B cell (primary cell): ENCODE measurements at regions not wholly inside any gene's neighbourhood (a gene's known extent, or its start where the extent isn't known, plus 50 kb on each side); places are given as distances from the start of the nearest gene placed in this dataset.

Experiments
- ATAC-seq: fragments of 200-7000 bp; cut with Tn5 transposase; one replicate; pipeline ENCODE4 v1.10.0; 2021; ENCODE audit warnings: low read depth, mild to moderate bottlenecking, moderate number of reproducible peaks, moderate library complexity
- CTCF ChIA-PET: fragments of 350-600 bp; sonication (Branson Sonifier 250); formaldehyde crosslinking; loops from one replicate; lab custom pipeline; 2021; ENCODE audit warnings: antibody characterized with exemption, inconsistent platforms; lab: Charles Lee
- POLR2A ChIA-PET: fragments of 350-600 bp; sonication (Branson Sonifier 250); formaldehyde crosslinking; loops from one replicate; lab custom pipeline; 2021; ENCODE audit warnings: antibody characterized with exemption; lab: Charles Lee
- DNase-seq: peaks from one replicate; pipeline ENCODE4 v3.0.0; 2013
- H2AFZ ChIP-seq: 2 replicates; pipeline ENCODE4 v1.6.1; 2012; ENCODE audit warnings: mild to moderate bottlenecking, low read depth, low read length; ENCODE audit not compliant: insufficient read depth, poor library complexity, severe bottlenecking
- H3K27ac ChIP-seq, 2 donors: 1 replicate in 1 of 2; 2 replicates in 1 of 2; pipeline ENCODE4 v1.5.1; 2012 to 2013; ENCODE audit warnings: low read length in 2 of 2, mild to moderate bottlenecking in 2 of 2, moderate library complexity in 1 of 2
- H3K27me3 ChIP-seq, 4 experiments: fragments of 200-600 bp in 1 of 4; sonication (generic) in 1 of 4; replicated peaks in 1 of 4; 1 replicate in 2 of 4; 2 replicates in 2 of 4; pipeline versions ENCODE4 v1.6.1 to v1.7.0; 2013 to 2016; ENCODE audit warnings: low read length in 3 of 4, mild to moderate bottlenecking in 2 of 4, mixed read lengths in 1 of 4, moderate library complexity in 1 of 4; ENCODE audit not compliant: insufficient read depth in 4 of 4, control insufficient read depth in 3 of 4; ENCODE audit errors: control extremely low read depth in 1 of 4
- H3K36me3 ChIP-seq, 2 experiments: replicated peaks in 1 of 2; 1 replicate in 1 of 2; 2 replicates in 1 of 2; pipeline versions ENCODE4 v1.6.1 to v1.7.1; 2013; ENCODE audit warnings: low read length in 1 of 2; ENCODE audit not compliant: insufficient read depth in 2 of 2, control insufficient read depth in 1 of 2; ENCODE audit errors: control extremely low read depth in 1 of 2, extremely low read depth in 1 of 2
- H3K4me1 ChIP-seq, 2 donors: fragments of 200-600 bp in 1 of 2; sonication (generic) in 1 of 2; 1 replicate in 1 of 2; 2 replicates in 1 of 2; pipeline versions ENCODE4 v1.5.1 to v1.6.1; 2013 to 2017; ENCODE audit warnings: low read length in 2 of 2; ENCODE audit not compliant: control insufficient read depth in 2 of 2, insufficient read depth in 2 of 2
- H3K4me2 ChIP-seq: replicated peaks from 2 replicates; pipeline ENCODE3; 2012; ENCODE audit warnings: mild to moderate bottlenecking, low read depth, low read length; ENCODE audit not compliant: poor library complexity, severe bottlenecking
- H3K4me3 ChIP-seq, 5 experiments: fragments of 200-600 bp in 1 of 5; sonication (generic) in 1 of 5; 1 replicate in 3 of 5; 2 replicates in 2 of 5; pipeline versions ENCODE4 v1.5.1 to v1.7.0; 2011 to 2016; ENCODE audit warnings: low read length in 4 of 5, mild to moderate bottlenecking in 4 of 5, low read depth in 2 of 5, control low read depth in 1 of 5, moderate library complexity in 1 of 5; ENCODE audit not compliant: insufficient read depth in 1 of 5; ENCODE audit errors: control extremely low read depth in 1 of 5, extremely low read depth in 1 of 5
- H3K79me2 ChIP-seq: fragments of 200-600 bp; sonication (generic); one replicate; pipeline ENCODE4 v1.6.0; 2016; ENCODE audit warnings: low read length; ENCODE audit not compliant: control insufficient read depth, insufficient read depth
- H3K9ac ChIP-seq: fragments of 200-600 bp; sonication (generic); 2 replicates; pipeline ENCODE4 v1.6.1; 2017; ENCODE audit warnings: mild to moderate bottlenecking, low read length, moderate library complexity
- H3K9me3 ChIP-seq, 3 donors: one replicate each; pipeline versions ENCODE4 v1.6.1 to v1.7.1; 2013; ENCODE audit warnings: low read length in 2 of 3; ENCODE audit not compliant: control insufficient read depth in 2 of 3, insufficient read depth in 1 of 3; ENCODE audit errors: control extremely low read depth in 1 of 3
- H4K20me1 ChIP-seq: 2 replicates; pipeline ENCODE4 v1.6.0; 2012; ENCODE audit warnings: mild to moderate bottlenecking, low read length; ENCODE audit not compliant: insufficient read depth, control insufficient read depth, poor library complexity, severe bottlenecking
- H3K27ac Mint-ChIP-seq: one replicate; pipeline ENCODE4 v1.8.0; 2021; ENCODE audit warnings: mixed read lengths
- H3K27me3 Mint-ChIP-seq: one replicate; pipeline ENCODE4 v1.8.0; 2021; ENCODE audit warnings: mixed read lengths
- H3K4me1 Mint-ChIP-seq: one replicate; pipeline ENCODE4 v1.8.0; 2021; ENCODE audit warnings: mixed read lengths
- H3K4me3 Mint-ChIP-seq: one replicate; pipeline ENCODE4 v1.8.0; 2021; ENCODE audit warnings: mixed read lengths
- H3K9me3 Mint-ChIP-seq: one replicate; pipeline ENCODE4 v1.8.0; 2022; ENCODE audit warnings: mixed read lengths; ENCODE audit not compliant: insufficient read depth
- CTCF ChIP-seq: fragments of 200-600 bp; IDR thresholded peaks from one replicate; pipeline ENCODE4 v1.8.0; 2022; ENCODE audit warnings: antibody characterized with exemption, mild to moderate bottlenecking
- EZH2 ChIP-seq: IDR thresholded peaks from 2 replicates; pipeline ENCODE4 v1.6.1; 2012; ENCODE audit warnings: borderline replicate concordance, low read depth, mild to moderate bottlenecking, moderate library complexity, low read length; ENCODE audit not compliant: insufficient read depth, poor library complexity, severe bottlenecking
- WGBS: methylation state at CpG from one replicate; pipeline ENCODE4 v1.1.5; 2013; ENCODE audit warnings: missing lambda C conversion rate; ENCODE audit not compliant: insufficient coverage; 5-methylcytosine and 5-hydroxymethylcytosine counted together
- intact Hi-C: fragments of 100-400 bp; cut with micrococcal nuclease; formaldehyde crosslinking; loops from one replicate; pipeline ENCODE4 v1.10.0; 2022

DNA sequence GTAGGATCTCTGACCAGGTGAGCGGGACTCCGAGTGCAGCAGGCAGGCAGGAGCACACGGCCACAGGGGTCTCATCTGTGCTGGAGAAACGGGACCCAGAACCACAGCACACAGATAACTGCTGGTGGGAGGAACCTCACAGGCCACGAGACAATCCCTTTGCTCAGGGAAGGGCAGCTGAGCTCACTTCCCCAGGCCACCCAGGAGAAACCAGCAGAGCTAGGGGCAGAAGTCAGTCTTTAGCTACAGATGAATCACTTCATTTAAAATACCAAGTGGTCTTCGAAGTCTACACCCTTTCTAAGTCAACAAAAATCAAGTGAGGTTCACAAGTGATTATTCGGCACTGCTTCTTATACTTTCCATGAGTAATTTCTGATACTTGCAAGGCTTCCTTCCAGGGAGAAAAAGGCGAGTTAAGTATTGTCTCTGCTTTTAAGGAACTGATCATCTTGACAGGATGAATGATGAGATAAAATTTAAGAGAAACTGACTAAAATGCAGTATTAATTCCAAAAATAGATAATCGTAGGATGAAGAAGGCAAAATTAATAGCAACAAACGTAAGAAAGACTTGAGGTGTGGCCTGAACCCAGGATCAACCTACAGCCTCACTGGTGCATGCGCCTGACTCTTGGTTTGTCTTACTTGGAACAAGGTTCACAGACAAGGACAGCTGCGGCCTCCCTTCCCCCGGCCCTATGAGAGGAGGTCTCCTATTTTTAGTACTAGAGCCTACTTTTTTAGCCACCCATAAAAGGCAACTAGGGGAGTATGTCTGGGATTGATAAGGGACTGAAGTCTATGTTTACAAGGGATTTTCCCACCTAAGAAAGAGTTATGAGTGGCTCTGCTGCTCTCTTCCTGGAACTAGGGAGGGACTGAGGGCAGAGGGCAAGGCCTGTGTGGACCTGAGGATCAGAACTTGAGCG is 233.6 kb downstream of the TTLL2 start:
- Histone ChIP-seq H3K9ac (no peak overlapping the region), H3K27me3 (no peaks in the 10 kb centered on the region), H3K4me2 (no peak overlapping the region), H3K36me3 (no peaks in the 10 kb centered on the region), H3K4me3 (no peak overlapping the region), H3K9me3 (peaks cover 3 to 15% (median 4%) of the 10 kb centered on the region in 3 donors), H4K20me1 (no peaks in the 10 kb centered on the region), H2AFZ (no peak overlapping the region), H3K79me2 (no peaks in the 10 kb centered on the region), H3K4me1 (no peaks in the 10 kb centered on the region), H3K27ac (no peak overlapping the region)
- no peak overlapping the region for H3K4me3 Mint-ChIP-seq
- ATAC-seq: no peak
- no peak for DNase-seq
- TF ChIP-seq EZH2 (no peak), CTCF (no peak)
- 86% methylated on average over 8 of the region's 14 CpGs for WGBS
- intact Hi-C loops: no loop called here
- H3K9me3 Mint-ChIP-seq: peaks cover 6% of the 10 kb centered on the region
- H3K27me3 Mint-ChIP-seq: no peaks in the 10 kb centered on the region
- CTCF ChIA-PET: no interaction called here
- H3K27ac Mint-ChIP-seq: no peak overlapping the region
- no peaks in the 10 kb centered on the region for H3K4me1 Mint-ChIP-seq
- POLR2A ChIA-PET: no interaction called here
